ENCODE measurements at regions not wholly inside any gene's neighbourhood (a gene's known extent, or its start where the extent isn't known, plus 50 kb on each side); places are given as distances from the start of the nearest gene placed in this dataset.

DNA sequence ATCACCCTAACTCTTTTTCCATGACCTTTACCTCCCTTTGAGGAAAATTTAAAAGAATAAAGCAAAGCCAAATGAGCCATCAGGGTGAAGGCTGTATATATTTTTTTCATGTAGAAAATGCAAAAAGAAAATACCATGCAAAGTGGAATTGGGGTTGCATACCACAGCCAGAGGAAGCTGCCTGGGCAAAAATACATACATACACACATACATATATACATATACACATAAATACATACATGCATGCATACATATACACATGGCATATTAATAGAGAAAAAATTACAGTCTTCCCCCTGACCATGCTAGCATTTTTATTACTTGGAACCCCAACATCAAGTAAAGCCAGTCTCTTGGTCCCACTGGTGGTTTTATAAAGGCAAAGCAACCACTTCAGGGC is 63.7 kb upstream of the TMCO5A start:
- TF ChIP-seq, protein P1, sequence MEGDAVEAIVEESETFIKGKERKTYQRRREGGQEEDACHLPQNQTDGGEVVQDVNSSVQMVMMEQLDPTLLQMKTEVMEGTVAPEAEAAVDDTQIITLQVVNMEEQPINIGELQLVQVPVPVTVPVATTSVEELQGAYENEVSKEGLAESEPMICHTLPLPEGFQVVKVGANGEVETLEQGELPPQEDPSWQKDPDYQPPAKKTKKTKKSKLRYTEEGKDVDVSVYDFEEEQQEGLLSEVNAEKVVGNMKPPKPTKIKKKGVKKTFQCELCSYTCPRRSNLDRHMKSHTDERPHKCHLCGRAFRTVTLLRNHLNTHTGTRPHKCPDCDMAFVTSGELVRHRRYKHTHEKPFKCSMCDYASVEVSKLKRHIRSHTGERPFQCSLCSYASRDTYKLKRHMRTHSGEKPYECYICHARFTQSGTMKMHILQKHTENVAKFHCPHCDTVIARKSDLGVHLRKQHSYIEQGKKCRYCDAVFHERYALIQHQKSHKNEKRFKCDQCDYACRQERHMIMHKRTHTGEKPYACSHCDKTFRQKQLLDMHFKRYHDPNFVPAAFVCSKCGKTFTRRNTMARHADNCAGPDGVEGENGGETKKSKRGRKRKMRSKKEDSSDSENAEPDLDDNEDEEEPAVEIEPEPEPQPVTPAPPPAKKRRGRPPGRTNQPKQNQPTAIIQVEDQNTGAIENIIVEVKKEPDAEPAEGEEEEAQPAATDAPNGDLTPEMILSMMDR (IDR thresholded peaks at IDR 0.05): no peak
- TF ChIP-seq POLR2AphosphoS5 (IDR thresholded peaks at IDR 0.05): no peak
- no peak for TF ChIP-seq POLR2A (IDR thresholded peaks at IDR 0.05)
- no peak for TF ChIP-seq EP300 (IDR thresholded peaks at IDR 0.05; ENCODE audit: low read depth)
